ENCODE measurements at regions not wholly inside any gene's neighbourhood (a gene's known extent, or its start where the extent isn't known, plus 50 kb on each side); places are given as distances from the start of the nearest gene placed in this dataset.

GRCh38 chr5:3036041-3036788, 284.7 kb upstream of the IRX2 start:
- DNase-seq (ENCODE audit: low spot score) = no peak
- H3K27ac ChIP-seq = no peak overlapping the region

GRCh38 chr5:3035452-3035851, 284.0 kb upstream of the IRX2 start:
- TF ChIP-seq CTCF (conservative IDR thresholded peaks at IDR 0.05; ENCODE audit: low read depth) = no peak
- POLR2A ChIA-PET (ENCODE audit: low non-redundant PET) = no interaction called here
- CTCF ChIA-PET = interaction anchor here (0.7 kb wide), 1 partner anchor 1223 kb away, joined by 3 read pairs; no protein-coding TSS in a partner anchor
- no peak overlapping the region for H3K27ac ChIP-seq
- no peak for DNase-seq (ENCODE audit: low spot score)

More at GRCh38 chr5:3036041-3036788, 284.7 kb upstream of the IRX2 start:
- POLR2A ChIA-PET (ENCODE audit: low non-redundant PET) = no interaction called here
- CTCF ChIA-PET = no interaction called here
- no peak for TF ChIP-seq CTCF (conservative IDR thresholded peaks at IDR 0.05; ENCODE audit: low read depth)

- TF ChIP-seq CTCF (conservative IDR thresholded peaks at IDR 0.05; ENCODE audit: low read depth) = no peak
- CTCF ChIA-PET = interaction anchor here (0.7 kb wide), 1 partner anchor 1224 kb away, joined by 3 read pairs; no protein-coding TSS in a partner anchor
- no peak overlapping the region for H3K27ac ChIP-seq
- POLR2A ChIA-PET (ENCODE audit: low non-redundant PET) = no interaction called here
- no peak for DNase-seq (ENCODE audit: low spot score)
These were observed 283.4 kb upstream of the IRX2 start for GRCh38 chr5:3034881-3035280.

- H3K27ac ChIP-seq = no peak overlapping the region
- ChIA-PET POLR2A (ENCODE audit: low non-redundant PET) (no interaction called here), CTCF (interaction anchor here (0.7 kb wide), 1 partner anchor 1224 kb away, joined by 3 read pairs; no protein-coding TSS in a partner anchor)
- no peak for DNase-seq (ENCODE audit: low spot score)
- TF ChIP-seq CTCF (conservative IDR thresholded peaks at IDR 0.05; ENCODE audit: low read depth) = no peak
These were observed 283.0 kb upstream of the IRX2 start for GRCh38 chr5:3034449-3034848.

- H3K27ac ChIP-seq = no peak overlapping the region
- ChIA-PET CTCF (interaction anchor here (0.6 kb wide), 1 partner anchor 472 kb away, joined by 4 read pairs; no protein-coding TSS in a partner anchor), POLR2A (ENCODE audit: low non-redundant PET) (no interaction called here)
- DNase-seq (ENCODE audit: low spot score) = no peak
- TF ChIP-seq CTCF (conservative IDR thresholded peaks at IDR 0.05; ENCODE audit: low read depth) = no peak
These were observed 281.7 kb upstream of the IRX2 start for GRCh38 chr5:3033033-3033755.

GRCh38 chr5:3032513-3032912, 281.0 kb upstream of the IRX2 start:
- DNase-seq (ENCODE audit: low spot score) = no peak
- ChIA-PET POLR2A (ENCODE audit: low non-redundant PET) (no interaction called here), CTCF (no interaction called here)
- TF ChIP-seq CTCF (conservative IDR thresholded peaks at IDR 0.05; ENCODE audit: low read depth) = no peak
- H3K27ac ChIP-seq = no peak overlapping the region
